SK-N-SH treated with all-trans-retinoic acid at 6 μM for 48 hours (cell line): ENCODE measurements at regions not wholly inside any gene's neighbourhood (a gene's known extent, or its start where the extent isn't known, plus 50 kb on each side); places are given as distances from the start of the nearest gene placed in this dataset.

ENCODE experiments used
- ATAC-seq: fragments of 200-7000 bp; cut with Tn5 transposase; 3 replicates; pipeline ENCODE4 v1.9.1; 2020; ENCODE audit warnings: mild to moderate bottlenecking, moderate library complexity
- ARNTL ChIP-seq: fragments of 450-650 bp; formaldehyde crosslinking; IDR thresholded peaks from 2 replicates; pipeline ENCODE4 v1.5.0; 2020; ENCODE audit warnings: low read depth, mild to moderate bottlenecking, moderate library complexity, borderline replicate concordance
- BACH2 ChIP-seq: fragments of 250-450 bp; sonication (Bioruptor Pico); IDR thresholded peaks from 2 replicates; pipeline ENCODE4 v1.9.0; 2021; ENCODE audit warnings: mild to moderate bottlenecking, borderline replicate concordance
- CSDC2 ChIP-seq: fragments of 250-450 bp; sonication (Bioruptor Pico); IDR thresholded peaks from 2 replicates; pipeline ENCODE4 v1.5.0; 2020; ENCODE audit warnings: mild to moderate bottlenecking, moderate library complexity
- CSRNP3 ChIP-seq: fragments of 250-450 bp; sonication (Bioruptor Pico); IDR thresholded peaks from 2 replicates; pipeline ENCODE4 v1.5.1; 2021; ENCODE audit warnings: mild to moderate bottlenecking, moderate library complexity
- ESRRG ChIP-seq: fragments of 250-450 bp; sonication (Bioruptor Pico); IDR thresholded peaks from 2 replicates; pipeline ENCODE4 v1.6.1; 2021; ENCODE audit warnings: mild to moderate bottlenecking
- GLIS3 ChIP-seq: fragments of 250-450 bp; sonication (Bioruptor Pico); IDR thresholded peaks from 2 replicates; pipeline ENCODE4 v1.5.0; 2020; ENCODE audit warnings: mild to moderate bottlenecking, moderate library complexity
- ISL1 ChIP-seq: fragments of 250-450 bp; sonication (Bioruptor Pico); IDR thresholded peaks from 2 replicates; pipeline ENCODE4 v2.1.2; 2022; ENCODE audit warnings: mild to moderate bottlenecking, moderate library complexity
- POU6F1 ChIP-seq: fragments of 250-450 bp; sonication (Bioruptor Pico); IDR thresholded peaks from 2 replicates; pipeline ENCODE4 v1.8.0; 2021; ENCODE audit warnings: low read depth, mild to moderate bottlenecking, moderate library complexity, borderline replicate concordance
- PPARA ChIP-seq: fragments of 250-450 bp; sonication (Bioruptor Pico); IDR thresholded peaks from 2 replicates; pipeline ENCODE4 v1.5.0; 2020; ENCODE audit warnings: mild to moderate bottlenecking, borderline replicate concordance
- RARB ChIP-seq: fragments of 250-450 bp; sonication (Bioruptor Pico); IDR thresholded peaks from 2 replicates; pipeline ENCODE4 v1.8.0; 2021; ENCODE audit warnings: mild to moderate bottlenecking, moderate library complexity
- SNAI2 ChIP-seq: fragments of 250-450 bp; sonication (Bioruptor Pico); IDR thresholded peaks from 2 replicates; pipeline ENCODE4 v1.5.0; 2020; ENCODE audit warnings: mild to moderate bottlenecking, moderate library complexity
- TCF4 ChIP-seq: fragments of 250-450 bp; sonication (Bioruptor Pico); IDR thresholded peaks from 2 replicates; pipeline ENCODE4 v1.8.0; 2021; ENCODE audit warnings: mild to moderate bottlenecking, moderate library complexity, borderline replicate concordance
- TOX ChIP-seq: fragments of 250-450 bp; sonication (Bioruptor Pico); IDR thresholded peaks from 2 replicates; pipeline ENCODE4 v1.8.0; 2021; ENCODE audit warnings: mild to moderate bottlenecking, moderate library complexity, borderline replicate concordance
- TSHZ2 ChIP-seq: fragments of 250-450 bp; sonication (Bioruptor Pico); IDR thresholded peaks from 2 replicates; pipeline ENCODE4 v1.5.0; 2020; ENCODE audit warnings: mild to moderate bottlenecking, moderate library complexity
- ZFP3 ChIP-seq: fragments of 250-450 bp; sonication (Bioruptor Pico); IDR thresholded peaks from 2 replicates; pipeline ENCODE4 v1.5.0; 2020; ENCODE audit warnings: mild to moderate bottlenecking, moderate library complexity
- ZFP30 ChIP-seq: fragments of 450-650 bp; formaldehyde crosslinking; IDR thresholded peaks from 2 replicates; pipeline ENCODE4 v1.5.0; 2022; ENCODE audit warnings: mild to moderate bottlenecking, moderate library complexity
- ZNF565 ChIP-seq: fragments of 450-650 bp; formaldehyde crosslinking; conservative IDR thresholded peaks from 2 replicates; pipeline ENCODE4 v1.5.0; 2020; ENCODE audit warnings: low read depth, mild to moderate bottlenecking, moderate library complexity
- ZNF70 ChIP-seq: fragments of 450-650 bp; formaldehyde crosslinking; IDR thresholded peaks from 2 replicates; pipeline ENCODE4 v1.5.0; 2020; ENCODE audit warnings: mild to moderate bottlenecking, moderate library complexity
- ZNF8 ChIP-seq: fragments of 450-650 bp; formaldehyde crosslinking; IDR thresholded peaks from 2 replicates; pipeline ENCODE4 v1.5.0; 2020; ENCODE audit warnings: mild to moderate bottlenecking, moderate library complexity
- TF ChIP-seq, protein P1 (sequence below): fragments of 250-450 bp; sonication (Bioruptor Pico); IDR thresholded peaks from 2 replicates; pipeline ENCODE4 v1.5.1; 2020; ENCODE audit warnings: low read depth, mild to moderate bottlenecking, moderate library complexity

DNA sequence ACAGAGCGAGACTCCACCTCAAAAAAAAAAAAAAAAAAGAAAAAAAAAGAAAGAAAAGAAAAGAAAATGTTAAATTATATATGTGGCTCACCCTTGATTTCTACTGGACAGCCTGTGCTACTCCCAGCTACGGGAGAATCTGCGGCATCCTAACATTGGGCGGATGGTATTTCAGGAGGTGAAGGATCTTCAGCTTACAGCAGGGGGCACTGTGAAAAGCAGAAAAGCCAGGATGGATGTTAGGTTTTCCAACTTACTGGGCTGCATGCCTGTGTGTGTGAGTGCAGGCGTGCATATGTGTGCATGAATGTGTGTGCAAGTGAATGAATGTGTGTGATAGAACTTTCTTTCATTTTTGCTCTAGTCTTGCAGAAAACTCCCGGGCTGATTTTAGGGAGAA is 1066.5 kb downstream of the TYW1 start:
- no peak for ATAC-seq
- TF ChIP-seq ESRRG (CRISPR knock-in tag): no peak
- no peak for TF ChIP-seq BACH2 (CRISPR knock-in tag)
- no peak for TF ChIP-seq ISL1 (CRISPR knock-in tag)
- no peak for TF ChIP-seq ARNTL (CRISPR knock-in tag)
- TF ChIP-seq RARB (CRISPR knock-in tag): no peak
- no peak for TF ChIP-seq PPARA (CRISPR knock-in tag)
- TF ChIP-seq POU6F1 (CRISPR knock-in tag): no peak
- TF ChIP-seq ZFP3: no peak
- TF ChIP-seq ZFP30 (CRISPR knock-in tag): no peak
- no peak for TF ChIP-seq CSDC2 (CRISPR knock-in tag)
- no peak for TF ChIP-seq GLIS3 (CRISPR knock-in tag)
- no peak for TF ChIP-seq TSHZ2
- TF ChIP-seq ZNF8: no peak
- TF ChIP-seq, protein P1, sequence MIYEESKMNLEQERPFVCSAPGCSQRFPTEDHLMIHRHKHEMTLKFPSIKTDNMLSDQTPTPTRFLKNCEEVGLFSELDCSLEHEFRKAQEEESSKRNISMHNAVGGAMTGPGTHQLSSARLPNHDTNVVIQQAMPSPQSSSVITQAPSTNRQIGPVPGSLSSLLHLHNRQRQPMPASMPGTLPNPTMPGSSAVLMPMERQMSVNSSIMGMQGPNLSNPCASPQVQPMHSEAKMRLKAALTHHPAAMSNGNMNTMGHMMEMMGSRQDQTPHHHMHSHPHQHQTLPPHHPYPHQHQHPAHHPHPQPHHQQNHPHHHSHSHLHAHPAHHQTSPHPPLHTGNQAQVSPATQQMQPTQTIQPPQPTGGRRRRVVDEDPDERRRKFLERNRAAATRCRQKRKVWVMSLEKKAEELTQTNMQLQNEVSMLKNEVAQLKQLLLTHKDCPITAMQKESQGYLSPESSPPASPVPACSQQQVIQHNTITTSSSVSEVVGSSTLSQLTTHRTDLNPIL (CRISPR knock-in tag): no peak
- TF ChIP-seq TOX (CRISPR knock-in tag): no peak

- no peak for ATAC-seq
- TF ChIP-seq TCF4: no peak
- TF ChIP-seq ZFP30 (CRISPR knock-in tag): no peak
- TF ChIP-seq ZNF8: no peak
- no peak for TF ChIP-seq RARB (CRISPR knock-in tag)
- no peak for TF ChIP-seq TSHZ2
- no peak for TF ChIP-seq TOX (CRISPR knock-in tag)
- TF ChIP-seq ZNF565: no peak
- TF ChIP-seq ZNF70: no peak
- no peak for TF ChIP-seq CSRNP3
- no peak for TF ChIP-seq POU6F1 (CRISPR knock-in tag)
- TF ChIP-seq, protein P1 (CRISPR knock-in tag): no peak
- TF ChIP-seq SNAI2 (CRISPR knock-in tag): no peak
- TF ChIP-seq ISL1 (CRISPR knock-in tag): no peak
- no peak for TF ChIP-seq ESRRG (CRISPR knock-in tag)
- no peak for TF ChIP-seq ZFP3
- TF ChIP-seq BACH2 (CRISPR knock-in tag): no peak
Observed at GRCh38 chr7:68065581-68065980, 1068.9 kb downstream of the TYW1 start.
